Activated CD8-positive, alpha-beta memory T cell treated with anti-CD3 and anti-CD28 coated beads for 48 hours (primary cell): ENCODE measurements at regions not wholly inside any gene's neighbourhood (a gene's known extent, or its start where the extent isn't known, plus 50 kb on each side); places are given as distances from the start of the nearest gene placed in this dataset.

Experiments
- DNase-seq, 3 experiments: peaks; one replicate each; pipeline ENCODE4 v3.0.0-alpha.2; 2020; ENCODE audit warnings: low read depth in 2 of 3, low spot score in 2 of 3

- DNase-seq = no peak
These were observed 1126.4 kb upstream of the C9orf72 start for GRCh38 chr9:28699632-28700031.

- no peak for DNase-seq
These were observed 1134.3 kb upstream of the C9orf72 start for GRCh38 chr9:28707616-28708015.

DNA sequence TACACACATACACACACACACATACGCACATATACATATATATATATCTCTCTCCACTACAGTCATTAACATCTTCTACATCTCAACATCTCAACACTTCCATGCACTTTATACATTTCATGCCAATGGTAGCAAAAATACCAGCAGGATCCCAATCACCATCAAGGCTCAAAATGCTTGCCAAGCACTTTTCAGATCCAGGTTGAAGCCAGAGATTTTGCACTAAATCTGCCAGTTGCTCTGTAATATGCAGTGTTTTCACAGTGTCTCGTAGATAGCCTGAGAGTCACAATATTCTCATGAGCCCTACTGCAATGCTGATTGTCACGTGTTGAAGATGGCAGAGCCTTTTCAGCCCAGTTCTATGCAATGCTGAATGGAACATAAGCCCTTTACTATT lies 1140.9 kb upstream of the C9orf72 start:
- DNase-seq = no peak

- no peak for DNase-seq
These were observed 1144.9 kb upstream of the C9orf72 start for GRCh38 chr9:28718226-28718625.

DNA sequence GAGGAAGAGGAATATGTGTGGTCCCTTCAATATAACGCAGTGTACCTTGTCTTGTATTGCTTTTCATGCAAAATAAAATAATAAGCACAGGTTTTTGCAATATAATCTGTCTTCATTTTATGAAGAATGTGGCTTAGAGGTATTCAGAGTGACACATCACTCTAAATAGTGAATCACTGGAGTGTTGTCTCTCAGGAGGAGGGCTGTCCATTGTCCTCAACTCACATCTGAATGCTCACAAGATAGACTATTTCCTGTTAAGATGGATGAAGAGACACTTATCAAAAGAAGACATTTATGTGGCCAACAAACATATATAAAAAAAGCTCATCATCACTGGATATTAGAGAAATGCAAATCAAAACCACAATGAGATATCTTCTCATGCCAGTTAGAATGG lies 1147.5 kb upstream of the C9orf72 start:
- DNase-seq = no peak

DNA sequence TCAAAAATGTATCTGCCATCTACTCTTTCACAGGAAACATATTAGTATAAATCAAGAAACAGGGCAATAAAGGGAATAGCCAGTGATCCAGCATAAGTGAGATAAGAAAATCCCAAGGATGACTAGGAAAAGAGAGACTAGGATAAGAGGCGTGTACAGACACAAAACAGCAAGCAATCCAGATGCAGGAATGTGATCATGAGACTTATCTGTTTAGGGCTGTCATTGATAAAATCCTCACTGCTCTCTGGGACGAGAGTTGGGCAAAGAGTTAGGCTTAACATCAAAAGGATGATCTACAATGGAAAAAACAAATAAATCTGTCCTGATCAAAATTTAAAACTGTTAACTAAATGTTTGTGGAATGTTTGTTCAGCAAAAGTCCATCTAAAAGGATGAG lies 1156.8 kb upstream of the C9orf72 start:
- DNase-seq = no peak

- DNase-seq = no peak
These were observed 1162.6 kb upstream of the C9orf72 start for GRCh38 chr9:28735738-28736342.

GRCh38 chr9:28741459-28741858 lies 1168.2 kb upstream of the C9orf72 start:
- DNase-seq = no peak

GRCh38 chr9:28747351-28747985 lies 1174.2 kb upstream of the C9orf72 start:
- no peak for DNase-seq

DNA sequence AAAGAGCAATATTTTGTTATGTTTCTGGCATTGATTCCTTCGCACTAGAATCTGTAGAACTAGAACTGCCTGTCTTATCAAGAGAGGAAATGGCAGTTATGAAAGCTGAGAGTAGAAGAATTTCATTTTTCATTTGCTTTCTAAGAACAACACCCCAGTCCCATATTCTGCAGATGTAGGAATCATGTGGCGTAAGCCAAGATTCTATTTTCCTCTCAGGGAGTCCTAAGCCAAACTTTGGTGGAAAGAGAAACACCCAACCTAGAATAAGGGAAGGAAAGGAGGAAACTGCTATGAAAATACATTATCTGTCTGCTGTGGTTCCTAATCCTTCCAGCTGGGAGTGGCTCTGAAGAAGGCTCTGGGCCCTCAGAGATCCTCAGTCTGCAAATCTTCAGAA lies 1176.9 kb upstream of the C9orf72 start:
- no peak for DNase-seq

- no peak for DNase-seq
These were observed 1185.1 kb upstream of the C9orf72 start for GRCh38 chr9:28758341-28758740.

GRCh38 chr9:28758971-28759370 lies 1185.7 kb upstream of the C9orf72 start:
- no peak for DNase-seq

DNA sequence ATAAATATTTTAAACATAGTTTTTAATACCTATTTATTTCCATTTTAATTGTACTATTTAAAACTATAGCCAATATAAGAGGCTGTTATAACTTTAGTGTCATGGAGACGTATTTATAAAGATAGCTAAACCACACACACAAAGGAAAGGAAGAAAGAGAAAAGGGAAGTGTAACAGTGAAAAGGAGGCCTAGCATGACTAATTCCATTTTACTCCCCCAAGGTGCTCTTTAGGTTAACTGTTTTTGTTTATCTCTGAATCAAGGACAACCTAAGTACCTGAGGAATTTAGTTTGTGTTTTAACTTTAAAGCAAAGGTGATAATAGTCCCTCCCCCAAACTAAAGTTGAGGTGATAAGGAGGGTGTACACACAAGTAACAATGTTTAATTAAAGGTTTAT lies 1188.9 kb upstream of the C9orf72 start:
- DNase-seq = no peak

GRCh38 chr9:28764532-28764931 lies 1191.3 kb upstream of the C9orf72 start:
- no peak for DNase-seq

GRCh38 chr9:28770226-28770625 lies 1196.9 kb upstream of the C9orf72 start:
- DNase-seq = no peak

DNA sequence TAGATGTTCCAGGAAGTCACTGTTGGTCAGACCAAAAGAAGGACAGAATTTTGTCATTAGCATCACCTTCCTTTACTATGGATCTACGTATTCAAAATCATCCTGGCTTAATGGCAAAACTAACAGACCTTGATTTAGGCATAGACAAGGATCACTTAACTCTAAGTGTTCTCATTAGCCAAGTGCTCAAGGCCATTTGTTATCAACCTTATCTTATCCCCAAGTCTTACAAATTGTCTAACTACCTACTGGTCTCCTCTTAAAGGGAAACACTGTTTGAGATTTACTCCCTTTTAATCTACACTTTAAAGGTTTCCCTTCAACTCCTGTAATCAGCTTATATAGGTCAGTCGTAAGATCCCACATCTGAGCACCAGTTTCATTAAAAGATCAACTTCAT lies 1197.5 kb upstream of the C9orf72 start:
- DNase-seq = no peak

DNA sequence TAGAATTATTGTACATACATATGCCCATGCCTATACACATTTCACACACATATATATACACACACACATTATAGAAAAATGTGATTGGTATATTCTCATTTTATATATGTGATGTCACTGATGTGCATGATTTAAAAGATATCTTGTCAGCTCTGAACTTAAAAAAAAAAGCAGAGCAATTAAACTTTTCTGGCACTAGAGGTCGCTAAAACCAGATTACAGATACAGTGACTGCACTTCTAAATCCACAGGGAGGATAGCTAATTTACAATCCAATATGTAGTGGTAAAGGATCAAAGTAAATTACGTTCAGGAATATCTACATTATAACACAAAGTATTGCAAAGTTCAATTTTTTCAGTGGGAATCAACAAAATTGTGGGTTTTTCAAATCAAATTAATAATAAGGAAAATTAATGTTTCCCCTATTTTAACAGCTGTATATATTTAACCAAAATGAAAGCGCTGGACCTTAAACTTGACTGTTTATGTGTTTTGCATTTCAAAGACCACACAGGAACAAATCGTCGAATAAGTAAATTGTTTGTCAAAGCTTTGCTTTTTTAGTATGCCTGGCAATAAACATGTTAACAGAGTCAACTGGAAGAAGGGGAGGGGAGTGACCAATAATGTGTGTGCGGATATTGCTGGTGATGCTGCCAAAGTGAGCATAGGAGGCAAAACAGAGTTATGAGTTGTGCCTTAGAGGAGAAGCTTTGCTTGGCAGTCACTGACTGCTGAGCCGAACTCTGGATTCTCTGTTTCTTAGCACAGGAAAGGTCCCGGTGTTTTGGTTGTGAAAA lies 1201.4 kb upstream of the C9orf72 start:
- no peak for DNase-seq

- no peak for DNase-seq
These were observed 1206.0 kb upstream of the C9orf72 start for GRCh38 chr9:28779243-28779642.

DNA sequence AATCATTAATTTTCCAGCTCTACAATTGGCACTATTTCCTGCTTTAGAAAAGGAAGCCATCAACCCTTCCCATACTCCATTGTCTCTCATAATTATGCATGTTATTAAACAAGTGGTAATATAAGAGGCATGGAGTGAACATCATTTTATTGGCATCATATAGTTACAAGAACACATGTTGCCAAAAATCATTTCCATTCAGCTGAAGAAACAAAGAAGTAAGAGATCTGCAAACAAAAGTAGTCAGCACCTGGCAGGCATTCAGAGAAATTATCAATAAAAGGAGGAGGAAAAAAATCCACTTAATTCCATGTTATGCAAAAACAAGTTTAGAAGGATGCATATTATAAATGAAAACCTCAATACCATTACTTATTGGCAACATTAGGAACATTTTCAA lies 1208.2 kb upstream of the C9orf72 start:
- no peak for DNase-seq

DNA sequence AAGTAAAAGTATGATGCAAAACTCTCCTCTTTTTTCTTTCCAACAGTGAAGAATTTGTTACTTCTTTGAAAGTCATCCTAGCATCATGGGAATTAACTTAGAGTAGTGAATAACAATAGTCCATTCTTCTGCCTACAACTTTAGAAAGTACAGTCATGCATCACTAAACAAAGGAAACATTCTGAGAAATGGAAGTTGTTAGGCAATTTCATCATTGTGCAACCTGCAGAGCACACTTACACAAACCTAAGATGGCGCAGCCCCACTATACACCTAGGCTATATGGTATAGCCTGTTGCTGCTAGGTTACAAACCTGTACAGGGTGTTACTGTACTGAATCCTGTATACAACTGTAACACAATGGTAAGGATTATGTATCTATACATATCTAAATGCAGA lies 1209.3 kb upstream of the C9orf72 start:
- DNase-seq = no peak

GRCh38 chr9:28792716-28793115 lies 1219.4 kb upstream of the C9orf72 start:
- DNase-seq = no peak

- no peak for DNase-seq
These were observed 1226.6 kb upstream of the C9orf72 start for GRCh38 chr9:28799876-28800275.
